GM19463 (cell line): ENCODE measurements at regions not wholly inside any gene's neighbourhood (a gene's known extent, or its start where the extent isn't known, plus 50 kb on each side); places are given as distances from the start of the nearest gene placed in this dataset.

Experiments used
- ATAC-seq: cut with Tn5 transposase; IDR thresholded peaks from one replicate; pipeline ENCODE4 v1.9.1; 2021; ENCODE audit warnings: mild to moderate bottlenecking, moderate library complexity; ENCODE audit not compliant: unreplicated experiment

DNA sequence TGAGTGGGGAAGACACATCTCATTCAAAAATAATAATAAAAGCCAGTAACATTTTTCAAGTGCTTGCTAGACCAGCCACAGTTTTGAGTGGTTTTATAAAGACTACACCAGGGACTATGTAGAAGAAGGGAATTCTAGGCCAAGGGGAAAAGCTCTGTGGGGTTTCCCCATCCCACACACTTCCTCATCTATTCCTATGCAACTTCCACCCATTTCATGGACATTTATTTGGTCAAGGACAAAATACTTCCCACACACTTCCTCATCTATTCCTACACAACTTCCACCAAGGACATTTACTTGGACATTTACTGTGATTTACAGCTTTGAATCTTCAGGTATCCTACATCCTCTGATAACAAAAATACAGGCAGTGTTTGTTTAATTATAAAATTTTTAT is 86.5 kb upstream of the KLF3 start:
- ATAC-seq = no peak

GRCh38 chr4:38581426-38582106 is 82.4 kb upstream of the KLF3 start:
- ATAC-seq = no peak

- ATAC-seq = no peak
Measured at GRCh38 chr4:38582445-38582844, 81.6 kb upstream of the KLF3 start.

DNA sequence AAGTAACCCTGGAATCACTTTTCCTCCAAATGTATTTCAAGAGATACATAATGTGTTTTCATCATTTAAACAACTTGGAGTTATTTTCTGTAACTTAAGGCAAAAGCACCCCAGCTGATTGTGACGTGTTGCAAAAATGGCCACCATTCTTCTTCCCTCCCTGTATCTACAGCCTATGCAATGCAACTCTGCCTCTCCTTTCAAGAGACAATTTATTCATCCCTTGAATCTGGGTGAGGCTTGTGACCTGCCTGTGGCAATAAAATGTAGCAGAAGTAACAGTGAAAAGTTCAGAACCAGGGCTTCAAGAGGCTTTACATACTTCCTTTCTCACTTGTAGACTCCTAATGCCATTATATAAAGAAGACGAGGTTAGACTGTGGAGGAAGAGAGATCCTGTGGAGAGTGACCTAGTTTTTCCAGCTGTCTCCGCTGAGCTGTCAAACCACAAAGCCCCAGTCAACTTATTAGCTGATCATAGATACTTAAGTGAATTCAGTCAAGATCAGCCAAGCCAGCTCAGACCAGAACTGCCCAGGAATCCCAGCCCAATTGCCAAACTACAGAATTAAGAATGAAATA is 81.0 kb upstream of the KLF3 start:
- ATAC-seq = no peak

DNA sequence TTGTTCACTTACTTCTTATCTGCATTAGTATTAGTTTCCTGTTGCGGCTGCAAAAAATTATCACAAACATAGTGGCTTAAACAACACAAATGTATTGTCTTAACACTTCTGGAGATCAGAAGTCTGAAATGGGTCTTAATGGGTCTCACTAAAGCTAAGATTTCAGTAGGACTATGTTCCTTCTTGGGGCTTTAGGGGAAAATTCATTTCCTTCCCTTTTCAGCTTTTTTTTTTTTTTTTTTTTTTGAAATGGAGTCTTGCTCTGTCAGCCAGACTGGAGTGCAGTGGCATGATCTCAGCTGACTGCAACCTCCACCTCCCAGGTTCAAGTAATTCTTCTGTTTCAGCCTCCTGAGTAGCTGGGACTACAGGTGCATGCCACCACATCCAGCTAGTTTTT is 78.1 kb upstream of the KLF3 start:
- ATAC-seq = no peak

DNA sequence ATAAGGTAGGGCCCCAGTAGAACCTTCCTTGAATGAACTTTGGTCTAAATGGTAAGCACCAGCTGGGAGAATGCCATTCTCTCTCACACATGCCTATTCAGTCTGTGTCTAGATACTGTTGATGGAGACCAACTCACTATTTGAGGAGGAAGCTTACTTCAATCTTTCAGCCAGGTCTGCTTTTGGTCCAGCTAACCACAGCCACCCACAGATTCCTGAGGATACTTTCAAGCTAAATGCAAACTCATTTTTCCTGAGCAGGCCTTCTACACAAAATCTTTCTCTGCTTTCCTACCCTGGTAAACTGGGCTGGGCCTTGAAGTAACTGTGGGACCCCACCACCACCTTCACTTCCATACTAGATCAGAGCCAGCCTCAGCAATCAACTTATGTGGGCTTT is 76.9 kb upstream of the KLF3 start:
- no peak for ATAC-seq

DNA sequence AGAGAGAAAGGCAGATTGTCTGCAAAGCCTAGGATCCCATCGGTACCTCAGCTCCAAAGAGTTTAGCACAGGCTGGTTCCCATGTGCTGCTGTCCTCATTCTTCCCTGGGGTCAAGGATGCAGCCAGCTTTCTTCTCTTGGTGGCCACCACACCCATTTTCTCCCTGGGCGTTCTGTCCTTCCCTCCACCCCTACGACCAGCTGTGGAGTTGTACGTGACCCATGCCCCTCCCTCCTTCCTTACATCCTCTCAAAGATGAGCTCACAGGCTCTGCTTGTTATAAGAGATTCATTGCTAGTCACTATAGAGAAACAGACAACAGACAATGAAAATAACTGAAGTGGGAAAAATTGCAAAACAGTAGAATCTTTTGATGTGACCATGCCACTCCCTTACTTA is 74.0 kb upstream of the KLF3 start:
- no peak for ATAC-seq

GRCh38 chr4:38591617-38592337 is 72.2 kb upstream of the KLF3 start:
- ATAC-seq = no peak

DNA sequence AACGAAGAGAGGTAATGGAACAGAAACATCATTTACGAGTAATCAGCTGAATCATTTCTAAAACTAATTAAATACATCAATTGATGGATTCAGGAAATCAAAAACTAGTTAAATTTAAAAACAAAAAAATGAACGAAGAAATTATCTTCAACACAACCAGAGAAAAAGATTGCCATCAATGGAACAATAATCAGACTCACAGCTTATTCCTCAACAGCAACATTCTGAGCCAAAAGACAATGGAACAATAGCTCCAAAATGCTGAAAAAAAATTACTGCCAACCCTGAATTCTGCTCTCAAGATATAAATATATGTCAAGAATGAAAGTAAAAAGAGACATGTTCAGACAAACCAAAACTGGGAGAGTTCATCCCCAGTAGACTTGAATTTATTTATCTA is 65.5 kb upstream of the KLF3 start:
- ATAC-seq = no peak

DNA sequence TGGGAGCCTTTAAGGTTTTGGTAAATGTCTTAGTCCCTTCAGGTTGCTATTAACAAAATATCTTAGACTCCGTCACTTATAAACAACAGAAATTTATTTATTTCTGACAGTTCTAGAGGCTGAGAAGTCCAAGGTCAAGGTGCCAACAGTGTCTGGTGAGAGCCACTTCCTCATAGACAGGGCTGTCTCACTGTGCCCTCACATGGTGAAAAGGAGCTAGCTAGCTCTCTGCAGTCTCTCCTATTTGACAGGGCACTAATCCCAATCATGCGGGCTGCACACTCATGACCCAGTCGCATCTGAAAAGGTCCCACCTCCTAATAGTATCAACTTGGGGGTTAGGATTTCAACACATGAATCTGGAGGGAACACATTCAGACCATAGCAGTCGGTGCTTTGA is 63.4 kb upstream of the KLF3 start:
- no peak for ATAC-seq

- no peak for ATAC-seq
Measured at GRCh38 chr4:38601244-38601915, 62.6 kb upstream of the KLF3 start.

DNA sequence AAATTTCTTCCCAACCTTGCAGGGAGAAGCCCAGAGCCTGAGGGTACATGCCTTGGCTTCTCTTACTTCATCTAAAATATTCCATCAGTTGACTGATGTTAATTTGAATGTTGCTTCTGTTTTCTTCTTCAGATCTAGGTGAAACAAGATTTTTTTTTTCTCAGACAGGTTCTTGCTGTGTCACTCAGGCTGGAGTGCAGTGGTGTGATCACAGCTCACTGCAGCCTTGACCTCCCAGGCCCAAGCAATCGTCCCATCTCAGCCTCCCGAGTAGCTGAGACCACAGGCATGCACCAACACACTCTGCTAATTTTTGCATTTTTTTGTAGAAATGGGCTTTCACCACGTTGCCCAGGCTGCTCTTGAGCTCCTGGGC is 62.1 kb upstream of the KLF3 start:
- no peak for ATAC-seq

GRCh38 chr4:38603652-38604051 is 60.3 kb upstream of the KLF3 start:
- no peak for ATAC-seq

DNA sequence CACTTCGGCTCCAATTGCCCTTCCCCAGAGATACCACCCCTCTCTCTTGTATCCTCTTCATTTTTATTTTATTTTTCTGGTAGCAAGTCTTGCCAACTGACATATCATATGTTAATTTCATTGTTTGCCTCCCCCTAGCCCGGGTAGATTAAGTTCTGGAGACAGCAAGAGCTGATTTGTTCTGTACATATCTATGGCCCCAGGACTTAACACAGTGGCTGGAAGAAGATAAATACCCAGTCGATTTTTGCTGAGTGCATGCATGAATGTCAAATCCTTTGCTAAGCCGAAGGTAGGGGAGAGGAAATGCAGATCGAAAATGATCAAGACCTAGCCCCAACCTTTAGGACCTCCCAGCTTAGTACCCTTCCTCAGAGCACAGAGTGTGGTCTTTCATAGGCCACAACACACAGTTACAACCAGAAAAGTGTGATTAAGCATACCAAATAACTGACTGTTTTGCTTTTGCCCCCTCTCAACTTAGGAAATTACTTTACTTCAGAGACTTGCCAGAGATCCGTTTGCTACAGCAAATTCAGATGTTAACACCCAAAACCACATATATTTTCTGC is 58.7 kb upstream of the KLF3 start:
- ATAC-seq = no peak

GRCh38 chr4:38605753-38606586 is 58.0 kb upstream of the KLF3 start:
- ATAC-seq = no peak

GRCh38 chr4:38606587-38606905 is 57.5 kb upstream of the KLF3 start:
- no peak for ATAC-seq

DNA sequence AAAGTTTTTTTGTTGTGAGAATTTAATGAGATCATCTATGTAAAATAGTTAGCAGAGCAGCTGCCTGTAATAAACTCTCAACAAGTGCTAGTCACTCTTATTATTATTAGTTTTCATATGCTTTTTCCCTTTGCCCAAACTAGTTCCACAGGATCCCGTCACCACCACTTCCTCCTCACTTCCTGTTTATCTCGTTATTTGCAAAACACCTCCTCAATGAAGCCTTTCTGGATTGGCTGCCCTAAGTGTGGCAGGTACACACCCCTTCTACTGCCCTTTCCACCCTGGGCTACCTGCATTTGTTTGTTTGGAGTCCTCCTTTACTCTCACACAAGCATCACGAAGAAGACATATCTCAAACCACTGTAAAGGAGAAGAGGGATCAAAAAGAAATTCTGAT is 54.4 kb upstream of the KLF3 start:
- no peak for ATAC-seq

GRCh38 chr4:38610521-38610920 is 53.5 kb upstream of the KLF3 start:
- ATAC-seq = no peak

GRCh38 chr4:38610966-38611431 is 53.0 kb upstream of the KLF3 start:
- no peak for ATAC-seq

GRCh38 chr4:38611676-38612075 is 52.3 kb upstream of the KLF3 start:
- ATAC-seq = no peak
